MV-4-11 (cell line): ENCODE measurements at regions not wholly inside any gene's neighbourhood (a gene's known extent, or its start where the extent isn't known, plus 50 kb on each side); places are given as distances from the start of the nearest gene placed in this dataset.
"Not testable (repeated sequence)": the region's sequence is repeated elsewhere in the genome, so short reads cannot be mapped to it uniquely, and the experiment has no call there.

ENCODE experiments used
- DNase-seq: peaks from one replicate; lab custom pipeline; 2025; lab: John Stamatoyannopoulos, UW

DNA sequence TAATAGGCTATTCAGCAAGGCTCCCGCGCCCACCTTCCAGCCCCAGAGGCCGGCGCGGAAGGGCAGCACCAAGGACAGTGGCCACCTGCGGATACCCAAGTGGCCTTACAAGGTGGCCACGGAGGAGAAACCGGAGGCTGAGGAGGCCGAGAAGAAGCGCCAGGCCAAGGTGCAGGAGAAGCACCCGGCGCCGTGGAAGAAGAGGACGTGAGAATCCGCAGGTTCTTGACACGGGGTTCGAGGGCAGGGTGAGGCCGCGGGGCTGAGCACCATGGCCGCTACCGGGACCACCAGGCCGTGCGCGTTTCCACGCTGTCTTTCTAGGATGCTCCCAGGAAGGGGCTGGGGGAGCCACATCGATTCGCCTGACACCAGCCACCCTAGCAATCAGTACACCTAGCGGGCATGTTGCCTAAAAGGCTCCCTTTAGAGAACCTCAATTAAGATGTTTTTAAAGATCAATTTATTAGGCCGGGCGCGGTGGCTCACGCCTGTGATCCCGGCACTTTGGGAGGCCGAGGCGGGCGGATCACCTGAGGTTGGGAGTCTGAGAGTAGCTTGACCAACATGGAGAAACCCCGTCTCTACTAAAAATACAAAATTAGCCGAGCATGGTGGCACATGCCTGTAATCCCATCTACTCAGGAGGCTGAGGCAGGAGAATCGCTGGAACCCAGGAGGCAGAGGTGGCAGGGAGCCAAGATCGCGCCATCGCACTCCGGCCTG, 134.3 kb upstream of the OR4C13 start:
- not testable (repeated sequence) for DNase-seq

DNA sequence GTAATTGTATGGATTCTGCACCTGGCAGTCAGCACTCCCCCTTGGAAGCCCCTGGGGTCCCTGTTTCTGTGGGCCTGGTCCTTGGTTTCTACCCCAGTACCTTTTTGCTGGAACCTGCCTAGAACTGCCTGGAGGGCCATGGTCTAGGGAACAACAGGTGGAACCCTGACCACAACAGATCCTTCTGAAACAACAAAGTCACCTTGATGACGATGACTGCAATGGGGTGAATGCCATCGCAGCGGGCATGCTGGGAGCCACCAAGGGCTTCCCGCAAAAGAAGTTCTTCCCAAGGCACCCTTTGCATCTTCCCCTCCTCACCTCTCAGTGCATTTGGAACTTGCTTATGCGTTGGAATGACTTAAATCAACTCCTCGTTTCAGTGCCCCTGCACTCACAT, 129.0 kb upstream of the OR4C13 start:
- not testable (repeated sequence) for DNase-seq

DNA sequence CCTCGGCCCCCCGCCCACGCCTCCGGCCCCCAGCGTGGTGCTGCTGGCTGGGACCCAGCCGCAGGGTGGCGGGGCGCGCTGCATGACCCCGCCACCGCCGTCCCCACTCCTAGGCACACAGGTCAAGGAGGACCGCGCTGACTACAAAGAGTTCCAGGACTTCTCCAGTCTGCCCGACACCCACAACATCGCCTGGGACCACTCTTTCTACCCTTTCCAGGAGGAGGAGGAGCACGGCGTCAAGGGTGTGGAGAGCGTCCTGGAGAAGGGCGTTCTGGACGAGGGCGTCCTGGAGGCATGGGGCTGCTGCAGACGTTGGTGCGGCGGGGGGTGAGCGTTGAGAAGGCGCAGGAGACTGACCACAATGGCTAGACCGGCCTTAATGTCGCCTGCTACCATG, 101.7 kb upstream of the OR4C13 start:
- DNase-seq: not testable (repeated sequence)

- DNase-seq: no peak
Observed at GRCh38 chr11:49851511-49851910, 100.7 kb upstream of the OR4C13 start.

DNA sequence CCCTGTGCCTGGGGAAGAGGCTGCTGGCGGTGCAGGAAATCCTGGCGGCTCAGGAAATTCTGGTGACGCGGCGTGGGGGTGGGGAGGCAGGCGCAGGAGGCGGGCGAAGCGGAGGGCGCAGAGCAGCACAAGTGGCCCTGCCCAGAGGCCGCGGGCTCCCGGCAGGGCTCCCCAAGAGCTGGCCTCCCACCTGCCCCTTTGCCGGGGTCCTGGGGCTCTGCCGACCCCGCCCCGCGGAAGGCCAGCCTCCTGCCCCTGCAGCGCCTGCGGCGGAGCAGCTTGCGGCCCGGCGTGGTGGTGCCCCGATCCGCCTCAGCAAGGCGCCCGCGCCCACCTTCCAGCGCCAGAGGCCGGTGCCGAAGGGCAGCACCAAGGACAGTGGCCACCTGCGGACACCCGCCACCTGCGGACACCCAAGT, 100.2 kb upstream of the OR4C13 start:
- no peak for DNase-seq

DNA sequence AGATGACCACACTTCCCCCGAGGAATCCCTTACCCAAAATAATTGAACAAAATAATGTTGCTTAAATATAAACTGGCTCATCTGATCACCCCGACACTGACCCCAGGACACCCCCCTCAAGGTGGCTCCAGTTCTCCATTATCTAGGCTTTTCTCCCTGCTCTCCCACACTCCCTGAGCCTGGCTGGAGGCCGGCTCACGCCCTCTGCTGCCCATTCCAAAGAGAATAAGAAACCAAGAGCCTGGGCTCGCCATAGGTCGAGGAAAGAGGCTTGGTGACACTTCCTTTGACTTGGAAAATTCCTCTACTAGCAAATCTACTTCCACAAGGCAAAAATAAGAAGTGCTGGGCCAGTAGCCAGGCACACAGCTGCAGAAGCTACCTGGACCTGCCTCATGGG, 63.3 kb upstream of the OR4C13 start:
- not testable (repeated sequence) for DNase-seq

GRCh38 chr11:49891910-49892671, 60.1 kb upstream of the OR4C13 start:
- not testable (repeated sequence) for DNase-seq

DNA sequence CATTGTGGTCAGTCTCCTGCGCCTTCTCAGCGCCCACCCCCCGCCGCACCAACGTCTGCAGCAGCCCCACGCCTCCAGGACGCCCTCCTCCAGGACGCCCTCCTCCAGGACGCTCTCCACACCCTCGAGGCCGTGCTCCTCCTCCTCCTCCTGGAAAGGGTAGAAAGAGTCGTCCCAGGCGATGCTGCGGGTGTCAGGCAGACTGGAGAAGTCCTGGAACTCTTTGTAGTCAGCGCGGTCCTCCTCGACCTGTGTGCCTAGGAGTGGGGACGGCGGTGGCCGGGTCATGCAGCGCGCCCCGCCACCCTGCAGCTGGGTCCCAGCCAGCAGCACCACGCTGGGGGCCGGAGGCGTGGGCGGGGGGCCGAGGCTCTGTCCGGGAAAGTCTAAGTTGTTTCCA, 58.7 kb upstream of the OR4C13 start:
- DNase-seq: not testable (repeated sequence)
